ENCODE measurements at regions not wholly inside any gene's neighbourhood (a gene's known extent, or its start where the extent isn't known, plus 50 kb on each side); places are given as distances from the start of the nearest gene placed in this dataset.

- Histone ChIP-seq H3K27ac (ENCODE audit: low read depth, low read length) (no peak overlapping the region), H2AFZ (ENCODE audit: low read length) (no peak overlapping the region), H3K4me1 (replicated peaks in 1 of 4; ENCODE audit: control insufficient read depth in 3 of 4, insufficient read depth in 4 of 4, low read length in 3 of 4) (no peaks in the 10 kb centered on the region), H4K91ac (replicated peaks; ENCODE audit: insufficient read length, low read length) (no peak overlapping the region), H4K5ac (ENCODE audit: insufficient read length, low read depth, low read length) (no peak overlapping the region), H3K4ac (replicated peaks; ENCODE audit: insufficient read length, low read depth, low read length) (no peak overlapping the region), H2AK5ac (ENCODE audit: low read depth, low read length) (no peak overlapping the region), H3K36me3 (ENCODE audit: control insufficient read depth in 2 of 4, insufficient read depth in 4 of 4, low read length in 3 of 4) (no peaks in the 10 kb centered on the region; a peak in 1 of 8 replicates), H3K23ac (ENCODE audit: insufficient read length) (no peak overlapping the region), H3K23me2 (ENCODE audit: low read depth, low read length) (no peaks in the 10 kb centered on the region), H2BK12ac (ENCODE audit: low read depth, low read length) (no peak overlapping the region), H2BK5ac (ENCODE audit: low read depth, low read length) (no peak overlapping the region), H2BK20ac (ENCODE audit: low read length) (no peak overlapping the region), H4K8ac (ENCODE audit: extremely low read depth, insufficient read depth, low read length) (no peak overlapping the region), H3K4me2 (ENCODE audit: insufficient read depth in 1 of 2, low read depth in 2 of 2, low read length in 2 of 2) (no peak overlapping the region), H2BK120ac (replicated peaks; ENCODE audit: low read depth, low read length) (no peak overlapping the region), H3K4me3 (ENCODE audit: extremely low read depth in 1 of 4, insufficient read depth in 2 of 4, low read depth in 3 of 4, low read length in 4 of 4) (no peak overlapping the region), H3K18ac (ENCODE audit: extremely low read depth, low read length) (no peak overlapping the region), H2BK15ac (ENCODE audit: low read length) (no peak overlapping the region), H4K20me1 (replicated peaks in 1 of 2; ENCODE audit: control insufficient read depth in 1 of 2, insufficient read depth in 2 of 2, low read length in 2 of 2) (no peaks in the 10 kb centered on the region), H3K56ac (replicated peaks; ENCODE audit: insufficient read length, low read depth, low read length) (no peak overlapping the region), H3K79me2 (ENCODE audit: control insufficient read depth in 1 of 2, insufficient read depth in 2 of 2, low read length in 2 of 2) (no peaks in the 10 kb centered on the region), H3K14ac (ENCODE audit: insufficient read length) (no peak overlapping the region), H3K9ac (replicated peaks in 1 of 4; ENCODE audit: extremely low read depth in 1 of 4, low read depth in 3 of 4, low read length in 3 of 4) (no peak overlapping the region), H3K9me3 (ENCODE audit: insufficient read depth in 2 of 2, low read depth in 1 of 2, low read length in 1 of 2) (peaks cover 0 to 9% of the 10 kb centered on the region in 2 experiments; a peak in 1 of 4 replicates), H3K27me3 (replicated peaks in 1 of 4; ENCODE audit: control insufficient read depth in 3 of 4, extremely low read depth in 1 of 4, insufficient read depth in 3 of 4, low read length in 3 of 4) (no peaks in the 10 kb centered on the region), H3K79me1 (ENCODE audit: low read depth, low read length) (no peaks in the 10 kb centered on the region)
- WGBS, 2 experiments (ENCODE audit: extremely low coverage in 1 of 2, insufficient coverage in 1 of 2, insufficient read length in 1 of 2, insufficient replicate concordance in 2 of 2, low coverage in 1 of 2, low lambda C conversion rate in 2 of 2, missing lambda C conversion rate in 1 of 2): 97% methylated on average over 19 of the region's 35 CpGs; no CpG with 5 or more reads in 1 of the 2 experiments
- ChIA-PET CTCF (ENCODE audit: partially characterized antibody) (no interaction called here), POLR2A (ENCODE audit: partially characterized antibody) (no interaction called here)
- no peak for FAIRE-seq
- no peak for TF ChIP-seq TEAD4 (IDR thresholded peaks at IDR 0.05; ENCODE audit: low read depth, low read length)
- no peak for DNase-seq (ENCODE audit: low read depth in 1 of 2, low spot score in 2 of 2)
Measured at GRCh38 chr18:60010984-60011383, 111.2 kb downstream of the PMAIP1 start.

Data from H1 (cell line).